KMS-11 (cell line): ENCODE measurements at regions not wholly inside any gene's neighbourhood (a gene's known extent, or its start where the extent isn't known, plus 50 kb on each side); places are given as distances from the start of the nearest gene placed in this dataset.

Source experiments
- H2AFZ ChIP-seq: fragments of 200-600 bp; sonication (generic); 2 replicates; pipeline ENCODE4 v1.6.1; 2016; ENCODE audit warnings: antibody characterized with exemption, mixed run types, low read depth
- H3K27ac ChIP-seq: fragments of 200-600 bp; sonication (generic); 2 replicates; pipeline ENCODE4 v1.6.1; 2016; ENCODE audit warnings: mild to moderate bottlenecking, mixed run types
- H3K27me3 ChIP-seq: fragments of 200-600 bp; sonication (generic); 2 replicates; pipeline ENCODE4 v1.6.1; 2017; ENCODE audit warnings: mild to moderate bottlenecking, low read depth, mixed run types, moderate library complexity; ENCODE audit not compliant: insufficient read depth
- H3K36me3 ChIP-seq: fragments of 200-600 bp; sonication (generic); 2 replicates; pipeline ENCODE4 v1.6.1; 2017; ENCODE audit warnings: mild to moderate bottlenecking, mixed run types; ENCODE audit not compliant: insufficient read depth
- H3K4me1 ChIP-seq: fragments of 200-600 bp; sonication (generic); 2 replicates; pipeline ENCODE4 v1.6.1; 2016; ENCODE audit warnings: mild to moderate bottlenecking, low read depth, mixed run types; ENCODE audit not compliant: poor library complexity, severe bottlenecking
- H3K4me2 ChIP-seq: fragments of 200-600 bp; sonication (generic); 2 replicates; pipeline ENCODE4 v1.7.0; 2016; ENCODE audit warnings: mild to moderate bottlenecking, mixed run types
- H3K4me3 ChIP-seq: fragments of 200-600 bp; sonication (generic); IDR thresholded peaks from 2 replicates; pipeline ENCODE4 v1.6.1; 2017; ENCODE audit warnings: low read depth, low read length, mixed read lengths; ENCODE audit not compliant: insufficient read depth
- H3K79me2 ChIP-seq: fragments of 200-600 bp; sonication (generic); 2 replicates; pipeline ENCODE4 v1.6.1; 2016; ENCODE audit warnings: low read depth, mixed run types; ENCODE audit not compliant: insufficient read depth
- H3K9ac ChIP-seq: fragments of 200-600 bp; sonication (generic); 2 replicates; pipeline ENCODE4 v1.6.1; 2016; ENCODE audit warnings: mild to moderate bottlenecking, mixed run types
- H4K20me1 ChIP-seq: fragments of 200-600 bp; sonication (generic); 2 replicates; pipeline ENCODE4 v1.6.1; 2016; ENCODE audit warnings: mild to moderate bottlenecking, mixed run types; ENCODE audit not compliant: insufficient read depth
- CTCF ChIP-seq: fragments of 200-600 bp; sonication (generic); conservative IDR thresholded peaks from 2 replicates; pipeline ENCODE4 v1.6.1; 2017; ENCODE audit warnings: low read depth, mild to moderate bottlenecking, antibody characterized with exemption, low read length, moderate library complexity, mixed read lengths

- Histone ChIP-seq H3K4me2 (no peak overlapping the region), H3K9ac (no peak overlapping the region), H4K20me1 (no peaks in the 10 kb centered on the region), H3K79me2 (no peaks in the 10 kb centered on the region), H2AFZ (no peak overlapping the region), H3K27ac (no peak overlapping the region), H3K4me3 (no peak overlapping the region), H3K27me3 (no peaks in the 10 kb centered on the region), H3K36me3 (no peaks in the 10 kb centered on the region), H3K4me1 (no peaks in the 10 kb centered on the region)
- TF ChIP-seq CTCF, result no peak
These were observed 1289.4 kb downstream of the PCDH9 start for GRCh38 chr13:65940720-65941119.

- Histone ChIP-seq H3K79me2 (no peaks in the 10 kb centered on the region), H3K4me1 (no peaks in the 10 kb centered on the region), H4K20me1 (no peaks in the 10 kb centered on the region), H3K27ac (no peak overlapping the region), H3K36me3 (no peaks in the 10 kb centered on the region), H3K4me3 (no peak overlapping the region), H3K27me3 (no peaks in the 10 kb centered on the region), H2AFZ (no peak overlapping the region), H3K9ac (no peak overlapping the region), H3K4me2 (no peak overlapping the region)
- TF ChIP-seq CTCF, result no peak
These were observed 1292.9 kb downstream of the PCDH9 start for GRCh38 chr13:65937251-65937650.

GRCh38 chr13:65936249-65936648 lies 1293.9 kb downstream of the PCDH9 start:
- TF ChIP-seq CTCF, result no peak
- H3K4me2 ChIP-seq, result no peak overlapping the region

GRCh38 chr13:65932587-65933239 lies 1297.4 kb downstream of the PCDH9 start:
- Histone ChIP-seq H3K4me2 (no peak overlapping the region), H3K4me1 (no peaks in the 10 kb centered on the region), H3K4me3 (no peak overlapping the region), H4K20me1 (no peaks in the 10 kb centered on the region), H3K9ac (no peak overlapping the region), H2AFZ (no peak overlapping the region), H3K27ac (no peak overlapping the region), H3K27me3 (no peaks in the 10 kb centered on the region), H3K79me2 (no peaks in the 10 kb centered on the region), H3K36me3 (no peaks in the 10 kb centered on the region)
- TF ChIP-seq CTCF, result no peak

More at GRCh38 chr13:65936249-65936648, 1293.9 kb downstream of the PCDH9 start:
- no peak overlapping the region for H3K9ac ChIP-seq
- no peaks in the 10 kb centered on the region for H3K79me2 ChIP-seq
- H3K4me1 ChIP-seq, result no peaks in the 10 kb centered on the region
- no peaks in the 10 kb centered on the region for H3K36me3 ChIP-seq
- H2AFZ ChIP-seq, result no peak overlapping the region
- H4K20me1 ChIP-seq, result no peaks in the 10 kb centered on the region
- H3K4me3 ChIP-seq, result no peak overlapping the region
- no peak overlapping the region for H3K27ac ChIP-seq
- no peaks in the 10 kb centered on the region for H3K27me3 ChIP-seq
